Neural progenitor cell (in vitro differentiated cells): ENCODE measurements at regions not wholly inside any gene's neighbourhood (a gene's known extent, or its start where the extent isn't known, plus 50 kb on each side); places are given as distances from the start of the nearest gene placed in this dataset.

Experiments
- EZH2 ChIP-seq: fragments of 200-600 bp; sonication (generic); IDR thresholded peaks from 2 replicates; pipeline ENCODE4 v1.6.1; 2017; ENCODE audit warnings: antibody characterized with exemption, mild to moderate bottlenecking, moderate library complexity
- TF ChIP-seq, protein P1 (sequence below): fragments of 200-600 bp; sonication (generic); IDR thresholded peaks from 2 replicates; pipeline ENCODE4 v1.5.1; 2017; ENCODE audit warnings: antibody characterized with exemption, mild to moderate bottlenecking

GRCh38 chr1:121515235-121515634, 330.5 kb downstream of the SRGAP2C start:
- TF ChIP-seq, protein P1, sequence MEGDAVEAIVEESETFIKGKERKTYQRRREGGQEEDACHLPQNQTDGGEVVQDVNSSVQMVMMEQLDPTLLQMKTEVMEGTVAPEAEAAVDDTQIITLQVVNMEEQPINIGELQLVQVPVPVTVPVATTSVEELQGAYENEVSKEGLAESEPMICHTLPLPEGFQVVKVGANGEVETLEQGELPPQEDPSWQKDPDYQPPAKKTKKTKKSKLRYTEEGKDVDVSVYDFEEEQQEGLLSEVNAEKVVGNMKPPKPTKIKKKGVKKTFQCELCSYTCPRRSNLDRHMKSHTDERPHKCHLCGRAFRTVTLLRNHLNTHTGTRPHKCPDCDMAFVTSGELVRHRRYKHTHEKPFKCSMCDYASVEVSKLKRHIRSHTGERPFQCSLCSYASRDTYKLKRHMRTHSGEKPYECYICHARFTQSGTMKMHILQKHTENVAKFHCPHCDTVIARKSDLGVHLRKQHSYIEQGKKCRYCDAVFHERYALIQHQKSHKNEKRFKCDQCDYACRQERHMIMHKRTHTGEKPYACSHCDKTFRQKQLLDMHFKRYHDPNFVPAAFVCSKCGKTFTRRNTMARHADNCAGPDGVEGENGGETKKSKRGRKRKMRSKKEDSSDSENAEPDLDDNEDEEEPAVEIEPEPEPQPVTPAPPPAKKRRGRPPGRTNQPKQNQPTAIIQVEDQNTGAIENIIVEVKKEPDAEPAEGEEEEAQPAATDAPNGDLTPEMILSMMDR = no peak
- TF ChIP-seq EZH2 = no peak
